Upper lobe of left lung (tissue), 6 donors: ENCODE measurements at regions not wholly inside any gene's neighbourhood (a gene's known extent, or its start where the extent isn't known, plus 50 kb on each side); places are given as distances from the start of the nearest gene placed in this dataset.

Experiments
- ATAC-seq, 2 donors: fragments of 200-7000 bp; cut with Tn5 transposase; one replicate each; pipeline ENCODE4 v1.9.1; 2022; ENCODE audit warnings: mild to moderate bottlenecking in 2 of 2, moderate library complexity in 2 of 2; ENCODE audit not compliant: low FRiP score in 2 of 2
- DNase-seq, 2 donors: peaks; one replicate each; pipeline ENCODE4 v3.0.0-alpha.2; 2019 to 2020
- H3K27ac ChIP-seq, 4 donors: fragments of 200-600 bp; sonication (generic); one replicate each; pipeline ENCODE4 v1.5.1; 2016 to 2019
- H3K27me3 ChIP-seq, 4 donors: fragments of 200-600 bp; sonication (generic); one replicate each; pipeline ENCODE4 v1.5.1; 2017 to 2019
- H3K36me3 ChIP-seq, 4 donors: fragments of 200-600 bp; sonication (generic); one replicate each; pipeline ENCODE4 v1.5.1; 2016 to 2019
- H3K4me1 ChIP-seq, 4 donors: fragments of 200-600 bp; sonication (generic); one replicate each; pipeline ENCODE4 v1.5.1; 2018 to 2019
- H3K4me3 ChIP-seq, 4 donors: fragments of 200-600 bp; sonication (generic); one replicate each; pipeline ENCODE4 v1.5.1; 2017 to 2019; ENCODE audit warnings: mild to moderate bottlenecking in 2 of 4, moderate library complexity in 1 of 4
- H3K9me3 ChIP-seq, 4 donors: fragments of 200-600 bp; sonication (generic); one replicate each; pipeline ENCODE4 v1.5.1; 2018 to 2019
- CTCF ChIP-seq, 6 experiments: fragments of 450-650 bp in 4 of 6; fragments of 200-600 bp in 2 of 6; sonication (generic) in 2 of 6; IDR thresholded peaks; one replicate each; pipeline ENCODE4 v1.5.1; 2016 to 2019; ENCODE audit warnings: antibody characterized with exemption in 6 of 6
- EP300 ChIP-seq, 4 donors: sonication (generic); formaldehyde crosslinking; IDR thresholded peaks; one replicate each; pipeline ENCODE4 v1.5.1; 2017; ENCODE audit warnings: antibody characterized with exemption in 4 of 4, control low read depth in 2 of 4
- POLR2A ChIP-seq, 4 donors: fragments of 450-650 bp; IDR thresholded peaks; one replicate each; pipeline ENCODE4 v1.5.1; 2016 to 2017; ENCODE audit warnings: antibody characterized with exemption in 4 of 4, mild to moderate bottlenecking in 2 of 4
- POLR2AphosphoS5 ChIP-seq, 2 donors: sonication (generic); formaldehyde crosslinking; IDR thresholded peaks; one replicate each; pipeline ENCODE4 v1.5.1; 2017; ENCODE audit warnings: antibody characterized with exemption in 2 of 2
- WGBS, 2 donors: methylation state at CpG; one replicate each; pipeline ENCODE4 v1.1.5; 2017 to 2018; 5-methylcytosine and 5-hydroxymethylcytosine counted together
- donor health status: DM: no; HTN: no; CAD: no; lungs with moderate emphysema.
- donor health status: DM: no; HTN: yes; CAD: no; lungs with severe emphysema.

GRCh38 chr2:5799348-5799747 is 107.2 kb downstream of the SOX11 start:
- DNase-seq: no peak
- WGBS, 2 donors: 100% methylated on average over 1 of the region's 1 CpG; no CpG with 5 or more reads in 1 of the 2 donors
- Histone ChIP-seq H3K4me1 (no peaks in the 10 kb centered on the region), H3K36me3 (no peaks in the 10 kb centered on the region), H3K9me3 (no peaks in the 10 kb centered on the region), H3K27ac (no peak overlapping the region), H3K4me3 (no peak overlapping the region), H3K27me3 (no peaks in the 10 kb centered on the region)
- TF ChIP-seq POLR2A (IDR thresholded peaks at IDR 0.05) (no peak), CTCF (IDR thresholded peaks at IDR 0.05) (no peak), POLR2AphosphoS5 (IDR thresholded peaks at IDR 0.05) (no peak), EP300 (IDR thresholded peaks at IDR 0.05) (no peak)
- no peak for ATAC-seq

GRCh38 chr2:5803547-5803946 is 111.4 kb downstream of the SOX11 start:
- Histone ChIP-seq H3K27ac (no peak overlapping the region), H3K9me3 (no peaks in the 10 kb centered on the region), H3K27me3 (no peaks in the 10 kb centered on the region), H3K4me1 (no peaks in the 10 kb centered on the region), H3K36me3 (no peaks in the 10 kb centered on the region), H3K4me3 (no peak overlapping the region)
- DNase-seq (no peak), ATAC-seq (peak in 1 of 2 donors; percentile 23)
- TF ChIP-seq EP300 (IDR thresholded peaks at IDR 0.05) (no peak), POLR2AphosphoS5 (IDR thresholded peaks at IDR 0.05) (no peak), CTCF (IDR thresholded peaks at IDR 0.05) (no peak), POLR2A (IDR thresholded peaks at IDR 0.05) (no peak)
- WGBS, 2 donors: 61 to 64% methylated on average over 8 of the region's 8 CpGs

GRCh38 chr2:5818961-5819600 is 126.9 kb downstream of the SOX11 start:
- no peak for TF ChIP-seq POLR2AphosphoS5 (IDR thresholded peaks at IDR 0.05)
- no peak for TF ChIP-seq CTCF (IDR thresholded peaks at IDR 0.05)
- TF ChIP-seq EP300 (IDR thresholded peaks at IDR 0.05): no peak
- no peak for TF ChIP-seq POLR2A (IDR thresholded peaks at IDR 0.05)
- Histone ChIP-seq H3K27ac (no peak overlapping the region), H3K27me3 (no peaks in the 10 kb centered on the region), H3K9me3 (no peaks in the 10 kb centered on the region), H3K36me3 (no peaks in the 10 kb centered on the region), H3K4me1 (peaks cover 0 to 5% (median 0%) of the 10 kb centered on the region in 4 donors), H3K4me3 (no peak overlapping the region)
- no peak for ATAC-seq
- 45 to 47% methylated on average over 3 of the region's 3 CpGs for WGBS, 2 donors
- no peak for DNase-seq

GRCh38 chr2:5824126-5824525 is 131.9 kb downstream of the SOX11 start:
- DNase-seq: no peak
- ATAC-seq: no peak
- Histone ChIP-seq H3K4me1 (peaks cover 0 to under 1% (median 0%) of the 10 kb centered on the region in 4 donors), H3K36me3 (no peaks in the 10 kb centered on the region), H3K27me3 (no peaks in the 10 kb centered on the region), H3K4me3 (no peak overlapping the region), H3K27ac (no peak overlapping the region), H3K9me3 (no peaks in the 10 kb centered on the region)
- TF ChIP-seq CTCF (IDR thresholded peaks at IDR 0.05): no peak
- TF ChIP-seq POLR2AphosphoS5 (IDR thresholded peaks at IDR 0.05): no peak
- no peak for TF ChIP-seq EP300 (IDR thresholded peaks at IDR 0.05)
- TF ChIP-seq POLR2A (IDR thresholded peaks at IDR 0.05): no peak
- 78 to 88% methylated on average over 2 of the region's 2 CpGs for WGBS, 2 donors

- Histone ChIP-seq H3K4me1 (no peaks in the 10 kb centered on the region), H3K9me3 (no peaks in the 10 kb centered on the region), H3K27me3 (no peaks in the 10 kb centered on the region), H3K27ac (no peak overlapping the region), H3K36me3 (no peaks in the 10 kb centered on the region), H3K4me3 (no peak overlapping the region)
- WGBS, 2 donors: 94% methylated on average over 1 of the region's 1 CpG; no CpG with 5 or more reads in 1 of the 2 donors
- ATAC-seq (no peak), DNase-seq (no peak)
- TF ChIP-seq EP300 (IDR thresholded peaks at IDR 0.05): no peak
Measured at GRCh38 chr2:5825686-5826085, 133.5 kb downstream of the SOX11 start.
